Activated CD8-positive, alpha-beta memory T cell treated with anti-CD3 and anti-CD28 coated beads, Interleukin-2, amount 50 U/mL, for 24 hours (primary cell): ENCODE measurements at regions not wholly inside any gene's neighbourhood (a gene's known extent, or its start where the extent isn't known, plus 50 kb on each side); places are given as distances from the start of the nearest gene placed in this dataset.

ENCODE experiments used
- DNase-seq: peaks from one replicate; pipeline ENCODE4 v3.0.0-alpha.2; 2020; ENCODE audit errors: extremely low read depth

GRCh38 chr15:62972814-62973213 is 69.7 kb upstream of the TPM1 start:
- DNase-seq = no peak

GRCh38 chr15:62975515-62975914 is 67.0 kb upstream of the TPM1 start:
- no peak for DNase-seq

- DNase-seq = no peak
These were observed 66.2 kb upstream of the TPM1 start for GRCh38 chr15:62976301-62976881.

DNA sequence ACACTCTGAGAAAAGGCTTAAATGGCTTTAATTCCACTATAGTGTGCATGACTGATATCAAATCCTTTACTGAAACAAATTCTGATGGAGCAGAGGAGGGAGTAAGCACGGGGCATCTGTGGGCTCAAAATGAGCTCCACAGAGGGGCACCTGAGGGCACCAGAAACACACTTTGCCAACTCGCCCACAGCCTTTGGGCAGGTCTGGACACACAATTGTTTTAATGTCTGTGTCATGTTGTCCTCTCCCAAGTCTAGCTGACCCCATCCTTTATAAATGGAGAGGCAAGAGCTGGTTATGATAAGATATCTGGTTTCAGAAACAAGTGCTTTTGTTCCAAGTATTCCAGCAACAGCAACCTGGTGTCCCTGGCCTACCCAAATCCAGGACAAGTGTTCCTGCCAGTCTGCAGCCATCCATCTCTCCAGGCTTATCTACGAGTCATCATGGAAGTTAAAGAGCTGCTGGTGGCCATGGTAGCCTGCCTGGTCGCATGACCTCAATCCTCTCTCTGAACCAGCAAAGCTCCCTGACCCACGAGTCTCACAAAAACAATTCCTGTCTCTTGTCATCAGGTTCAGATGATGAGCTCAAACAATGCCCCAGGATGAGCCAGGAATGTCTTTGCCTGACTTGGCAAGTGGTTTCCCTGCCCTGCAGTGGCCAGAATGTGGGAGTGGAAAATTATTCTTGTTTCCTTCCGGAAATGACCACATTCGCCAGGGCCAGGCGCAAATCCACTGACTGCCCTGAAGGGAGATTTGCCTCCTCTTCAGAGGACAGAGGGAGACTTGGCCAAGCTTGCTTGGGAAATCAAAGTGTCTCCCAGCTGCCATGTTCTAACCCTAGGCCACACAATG is 64.4 kb upstream of the TPM1 start:
- DNase-seq = no peak

GRCh38 chr15:62979252-62979651 is 63.3 kb upstream of the TPM1 start:
- DNase-seq = no peak

GRCh38 chr15:62981071-62981470 is 61.5 kb upstream of the TPM1 start:
- DNase-seq = no peak

- DNase-seq = no peak
These were observed 58.6 kb upstream of the TPM1 start for GRCh38 chr15:62983956-62984355.

DNA sequence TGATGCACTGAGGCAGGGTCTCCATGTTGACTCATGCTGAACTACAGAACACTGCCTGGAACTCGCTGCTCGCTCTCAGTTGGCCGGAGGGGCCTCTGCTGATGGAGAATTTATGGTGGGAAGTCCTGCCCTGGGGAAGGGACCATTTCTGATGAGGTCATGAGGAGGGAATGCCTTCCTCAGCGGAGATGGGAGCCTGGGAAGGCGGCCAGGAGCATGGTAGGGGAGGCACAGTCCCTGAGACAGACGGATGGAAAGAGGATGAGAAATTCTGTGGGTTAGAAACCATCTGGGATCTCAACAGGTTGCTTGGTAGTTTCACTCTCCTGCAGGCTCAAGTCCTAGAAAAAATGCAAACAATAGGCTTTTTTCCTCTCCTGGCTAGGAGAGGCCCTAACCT is 56.8 kb upstream of the TPM1 start:
- DNase-seq = no peak

DNA sequence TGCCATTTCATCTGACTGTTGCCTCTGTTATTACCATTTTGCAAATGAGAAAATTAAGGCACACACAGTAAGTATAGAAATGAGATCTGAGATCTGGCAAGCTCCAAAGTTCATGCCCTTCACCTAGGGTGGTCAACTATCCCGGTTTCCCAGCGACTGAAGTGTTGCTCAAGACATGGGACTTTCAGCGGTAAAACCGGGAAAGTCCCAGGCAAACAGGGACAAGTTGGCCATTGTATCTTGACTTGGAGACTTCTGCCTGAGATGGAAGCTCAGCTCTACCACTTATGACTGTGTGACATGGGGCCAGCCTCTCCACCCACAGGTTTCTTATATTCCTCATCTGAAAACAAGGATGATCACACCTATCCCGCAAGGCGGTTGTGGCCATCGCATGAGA is 55.6 kb upstream of the TPM1 start:
- DNase-seq = no peak

- no peak for DNase-seq
These were observed 53.8 kb upstream of the TPM1 start for GRCh38 chr15:62988701-62989100.

GRCh38 chr15:62989366-62990055 is 53.0 kb upstream of the TPM1 start:
- no peak for DNase-seq

GRCh38 chr15:62991698-62992097 is 50.8 kb upstream of the TPM1 start:
- no peak for DNase-seq

DNA sequence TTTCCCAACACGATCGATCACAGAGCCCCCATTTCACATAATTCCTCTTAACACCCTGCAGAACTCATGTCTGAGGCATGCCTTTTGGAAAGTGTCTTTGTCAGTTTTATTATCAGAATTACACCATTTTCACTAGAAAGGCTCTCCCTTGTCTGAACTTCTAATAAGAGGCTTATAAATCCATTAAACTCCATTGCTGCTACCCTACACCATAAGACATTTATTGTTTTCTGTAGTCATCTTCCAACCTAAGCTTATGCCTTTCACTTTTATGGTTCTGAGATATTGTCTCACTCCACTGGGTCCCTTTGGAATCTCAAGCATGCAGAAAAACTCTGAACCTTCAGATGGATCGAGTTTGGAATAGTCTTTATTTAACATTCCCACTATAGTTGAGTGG is 50.2 kb upstream of the TPM1 start:
- no peak for DNase-seq
